AG10803 (cell line): ENCODE measurements at regions not wholly inside any gene's neighbourhood (a gene's known extent, or its start where the extent isn't known, plus 50 kb on each side); places are given as distances from the start of the nearest gene placed in this dataset.
"Not testable (repeated sequence)": the region's sequence is repeated elsewhere in the genome, so short reads cannot be mapped to it uniquely, and the experiment has no call there.

Source experiments
- DNase-seq: peaks from one replicate; pipeline ENCODE4 v3.0.0; 2010; ENCODE audit warnings: low read depth
- H3K4me3 ChIP-seq: 2 replicates; pipeline ENCODE4 v1.5.1; 2011; ENCODE audit warnings: mild to moderate bottlenecking, low read length, control low read depth
- TF ChIP-seq, protein P1 (sequence below): conservative IDR thresholded peaks from 2 replicates; pipeline ENCODE4 v1.5.1; 2011; ENCODE audit warnings: mild to moderate bottlenecking, low read length, control low read depth, inconsistent platforms

DNA sequence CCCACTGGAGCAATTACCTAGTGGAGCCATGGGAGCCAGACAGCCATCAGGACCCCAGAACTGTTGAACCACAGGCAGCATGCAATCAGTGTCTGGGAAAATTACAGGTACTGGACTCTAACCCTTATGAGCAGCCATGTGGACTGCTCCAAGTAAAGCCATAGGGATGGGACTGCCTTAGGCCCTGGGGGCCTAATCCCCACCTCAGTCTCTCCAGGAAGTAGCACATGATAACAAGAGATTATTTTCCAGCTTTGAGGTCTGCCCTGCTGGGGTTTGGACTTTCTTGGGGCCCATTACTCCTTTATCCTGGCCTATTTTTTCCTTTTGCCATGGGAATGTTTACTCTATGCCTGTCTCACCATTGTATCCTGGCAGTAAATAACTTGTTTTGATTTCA lies 226.8 kb downstream of the AEBP2 start:
- TF ChIP-seq, protein P1, sequence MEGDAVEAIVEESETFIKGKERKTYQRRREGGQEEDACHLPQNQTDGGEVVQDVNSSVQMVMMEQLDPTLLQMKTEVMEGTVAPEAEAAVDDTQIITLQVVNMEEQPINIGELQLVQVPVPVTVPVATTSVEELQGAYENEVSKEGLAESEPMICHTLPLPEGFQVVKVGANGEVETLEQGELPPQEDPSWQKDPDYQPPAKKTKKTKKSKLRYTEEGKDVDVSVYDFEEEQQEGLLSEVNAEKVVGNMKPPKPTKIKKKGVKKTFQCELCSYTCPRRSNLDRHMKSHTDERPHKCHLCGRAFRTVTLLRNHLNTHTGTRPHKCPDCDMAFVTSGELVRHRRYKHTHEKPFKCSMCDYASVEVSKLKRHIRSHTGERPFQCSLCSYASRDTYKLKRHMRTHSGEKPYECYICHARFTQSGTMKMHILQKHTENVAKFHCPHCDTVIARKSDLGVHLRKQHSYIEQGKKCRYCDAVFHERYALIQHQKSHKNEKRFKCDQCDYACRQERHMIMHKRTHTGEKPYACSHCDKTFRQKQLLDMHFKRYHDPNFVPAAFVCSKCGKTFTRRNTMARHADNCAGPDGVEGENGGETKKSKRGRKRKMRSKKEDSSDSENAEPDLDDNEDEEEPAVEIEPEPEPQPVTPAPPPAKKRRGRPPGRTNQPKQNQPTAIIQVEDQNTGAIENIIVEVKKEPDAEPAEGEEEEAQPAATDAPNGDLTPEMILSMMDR, result no peak
- H3K4me3 ChIP-seq, result no peak overlapping the region
- no peak for DNase-seq

DNA sequence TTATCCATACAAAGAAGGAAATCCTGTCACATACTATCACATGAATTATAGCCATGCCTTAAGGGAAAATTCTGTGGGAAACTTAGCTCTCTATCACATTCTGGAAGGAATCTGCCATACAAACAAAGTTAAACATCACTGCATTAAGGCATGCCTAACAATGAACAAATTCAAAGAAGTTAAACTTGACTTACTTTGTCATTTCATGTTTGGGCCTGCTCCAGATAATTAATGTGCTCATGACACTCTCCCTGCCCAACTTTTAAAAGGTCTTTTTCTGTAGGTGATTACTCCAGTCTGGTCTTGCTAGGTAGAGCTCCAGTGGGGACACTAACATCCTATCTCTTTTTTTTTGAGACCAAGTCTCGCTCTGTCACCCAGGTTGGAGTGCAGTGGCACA lies 230.5 kb downstream of the AEBP2 start:
- no peak for DNase-seq
- TF ChIP-seq, protein P1, result no peak
- H3K4me3 ChIP-seq, result no peak overlapping the region

DNA sequence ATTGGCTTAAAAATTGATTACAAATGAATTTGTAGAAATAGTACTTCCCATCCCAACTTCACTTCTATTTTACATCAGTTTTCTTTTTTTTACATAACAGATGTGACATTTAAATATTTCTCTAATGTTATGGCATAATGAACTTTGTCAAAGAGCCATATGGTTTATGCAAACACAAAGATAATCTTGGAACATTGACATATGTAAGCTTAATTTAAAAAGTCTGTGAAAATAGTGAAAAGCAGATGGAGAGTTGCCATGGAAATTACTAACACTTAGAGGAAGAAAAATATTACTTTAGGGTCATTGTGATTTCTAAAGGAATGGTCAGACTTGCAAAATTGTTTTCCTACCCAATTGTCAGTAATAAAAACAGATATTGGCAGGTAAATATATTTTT lies 232.4 kb downstream of the AEBP2 start:
- DNase-seq, result peak; percentile 13
- TF ChIP-seq, protein P1, result no peak
- H3K4me3 ChIP-seq, result no peak overlapping the region

DNA sequence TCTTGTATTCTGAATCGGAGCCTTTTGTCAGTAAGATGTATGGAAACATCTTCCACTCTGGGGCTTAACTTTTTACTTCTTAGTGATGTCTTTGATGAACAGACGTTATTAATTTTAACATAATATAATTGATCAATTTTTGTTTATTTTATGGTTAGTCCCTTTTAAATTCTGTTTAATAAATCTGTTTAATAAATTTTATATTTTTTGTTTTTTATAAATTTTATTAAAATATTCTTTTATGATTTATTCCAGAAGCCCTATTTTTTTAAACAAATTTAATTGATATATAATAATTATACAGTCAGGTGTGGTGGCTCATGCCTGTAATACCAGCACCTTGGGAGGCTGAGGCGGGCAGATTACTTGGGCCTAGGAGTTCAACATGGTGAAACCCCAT lies 235.1 kb downstream of the AEBP2 start:
- no peak overlapping the region for H3K4me3 ChIP-seq
- no peak for DNase-seq
- TF ChIP-seq, protein P1, result no peak

DNA sequence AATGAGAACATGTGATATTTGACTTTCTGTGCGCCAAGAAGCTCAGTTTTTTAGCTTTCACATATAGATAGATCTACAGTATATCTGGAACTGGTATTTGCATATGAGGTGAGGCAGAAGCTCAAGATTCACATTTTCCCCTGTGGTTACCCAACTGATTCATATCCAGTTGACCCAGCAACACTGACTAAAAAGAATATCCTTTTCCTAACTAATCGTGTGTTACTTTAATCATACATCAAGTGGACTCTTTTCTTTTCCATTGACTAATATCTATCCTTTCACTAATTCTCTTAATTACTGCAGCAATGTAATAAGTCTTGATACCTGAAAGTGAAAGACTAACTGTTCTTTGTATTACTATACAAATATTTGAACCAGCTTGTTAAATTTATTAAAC lies 236.1 kb downstream of the AEBP2 start:
- TF ChIP-seq, protein P1, result no peak
- no peak for DNase-seq
- no peak overlapping the region for H3K4me3 ChIP-seq

DNA sequence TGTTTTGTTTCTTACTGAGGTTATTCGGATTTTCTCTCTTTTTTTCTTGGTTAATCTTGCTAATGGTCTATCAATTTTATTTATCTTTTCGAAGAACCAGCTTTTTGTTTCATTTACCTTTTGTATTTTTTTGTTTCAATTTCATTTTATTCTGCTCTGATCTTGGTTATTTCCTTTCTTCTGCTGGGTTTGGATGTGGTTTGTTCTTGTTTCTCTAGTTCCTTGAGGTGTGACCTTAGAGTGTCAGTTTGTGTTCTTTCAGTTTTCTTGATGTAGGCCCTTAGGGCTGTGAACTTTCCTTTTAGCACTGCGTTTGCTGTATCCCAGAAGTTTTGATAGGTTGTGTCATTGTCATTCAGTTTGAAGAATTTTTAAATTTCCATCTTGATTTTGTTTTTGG lies 239.2 kb downstream of the AEBP2 start:
- not testable (repeated sequence) for H3K4me3 ChIP-seq, DNase-seq

DNA sequence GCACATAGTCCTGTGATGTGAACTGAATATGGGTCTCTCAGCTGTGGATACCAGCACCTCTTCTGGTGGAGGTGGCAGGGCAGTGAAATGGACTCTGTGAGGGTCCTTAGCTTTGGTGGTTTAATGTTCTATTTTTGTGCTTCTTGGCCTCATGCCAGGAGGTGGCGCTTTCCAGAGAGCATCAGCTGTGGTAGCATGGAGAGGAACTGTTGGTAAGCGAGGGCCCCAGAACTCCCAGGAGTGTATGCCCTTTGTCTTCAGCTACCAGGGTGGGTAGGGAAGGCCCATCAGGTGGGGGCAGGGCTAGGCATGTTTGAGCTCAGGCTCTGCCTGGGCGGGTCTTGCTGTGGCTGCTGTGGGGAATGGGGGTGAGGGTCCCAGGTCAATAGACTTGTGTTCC lies 241.7 kb downstream of the AEBP2 start:
- no peak overlapping the region for H3K4me3 ChIP-seq
- DNase-seq, result no peak
- TF ChIP-seq, protein P1, result no peak

DNA sequence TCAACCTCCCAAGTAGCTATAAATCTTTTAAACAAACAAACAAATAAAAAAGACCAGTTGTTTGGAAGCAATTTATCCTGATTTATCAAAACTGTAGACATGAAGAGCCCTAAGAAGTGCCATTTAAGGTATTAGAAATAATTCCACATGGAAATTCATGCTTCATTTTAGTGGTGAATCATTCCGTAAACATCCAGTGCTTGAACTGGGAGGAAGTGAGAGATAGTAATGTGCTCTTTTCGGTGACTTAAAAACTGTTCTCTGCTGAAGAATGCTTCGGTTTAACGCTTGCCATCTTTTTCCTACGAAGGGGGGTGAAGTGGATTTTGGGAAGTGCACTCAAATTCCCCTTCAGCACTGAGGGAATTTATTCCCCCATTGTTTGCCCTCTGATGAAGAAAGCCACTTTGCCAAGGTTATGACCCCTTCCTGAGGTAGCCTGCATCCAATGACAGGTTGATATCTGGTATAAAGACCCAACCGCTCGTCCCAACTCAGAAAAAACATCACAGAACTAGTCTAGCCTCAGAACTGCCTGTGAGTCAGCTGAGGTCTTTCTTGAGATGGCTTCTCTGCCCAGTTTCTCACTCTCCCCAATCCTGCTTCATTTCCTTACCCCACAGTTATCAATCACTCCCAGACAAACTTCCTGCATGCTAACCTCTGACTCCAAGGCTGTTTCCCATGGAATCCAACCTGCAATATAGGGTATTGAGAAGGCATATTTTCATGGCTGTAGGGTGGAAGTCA lies 244.1 kb downstream of the AEBP2 start:
- DNase-seq, result peak; percentile 46
- no peak overlapping the region for H3K4me3 ChIP-seq
- TF ChIP-seq, protein P1, result no peak
